GM10266 (cell line): ENCODE measurements at regions not wholly inside any gene's neighbourhood (a gene's known extent, or its start where the extent isn't known, plus 50 kb on each side); places are given as distances from the start of the nearest gene placed in this dataset.
"Not testable (repeated sequence)": the region's sequence is repeated elsewhere in the genome, so short reads cannot be mapped to it uniquely, and the experiment has no call there.

Experiments used
- DNase-seq: peaks from one replicate; pipeline ENCODE4 v3.0.0; 2012; ENCODE audit errors: extremely low spot score
- TF ChIP-seq, protein P1 (sequence below): IDR thresholded peaks from 2 replicates; pipeline ENCODE4 v1.5.1; 2012; ENCODE audit warnings: mild to moderate bottlenecking, low read depth; ENCODE audit not compliant: control insufficient read depth, insufficient read depth; ENCODE audit errors: missing control alignments

DNA sequence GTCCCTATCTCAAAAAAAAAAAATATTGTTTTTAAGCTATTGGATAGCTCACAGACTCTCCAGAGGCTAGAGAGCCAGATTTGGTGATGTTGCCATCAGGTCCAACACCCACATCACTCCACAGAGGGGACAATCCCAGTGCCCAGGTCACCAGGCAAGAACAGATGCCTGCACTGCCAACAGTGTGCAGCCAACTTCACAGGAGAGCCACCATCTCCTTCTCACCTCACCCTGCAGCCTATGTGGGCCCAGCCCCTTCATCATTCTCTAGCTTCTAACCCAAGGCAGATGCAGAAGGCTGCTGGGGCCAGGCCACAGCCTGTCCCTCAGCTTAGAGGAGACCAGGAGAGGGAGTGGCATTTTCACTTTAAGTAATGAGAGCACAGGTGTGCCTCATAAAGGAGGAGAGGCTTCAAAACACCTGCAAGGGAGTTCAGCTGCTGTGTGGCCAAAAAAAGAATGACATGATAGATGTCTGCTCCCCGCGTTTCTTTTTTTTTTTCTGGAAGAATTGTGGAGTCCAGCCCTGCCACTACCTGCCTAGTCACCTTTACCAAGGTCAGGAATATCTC, 98.0 kb upstream of the ZSWIM2 start:
- TF ChIP-seq, protein P1, sequence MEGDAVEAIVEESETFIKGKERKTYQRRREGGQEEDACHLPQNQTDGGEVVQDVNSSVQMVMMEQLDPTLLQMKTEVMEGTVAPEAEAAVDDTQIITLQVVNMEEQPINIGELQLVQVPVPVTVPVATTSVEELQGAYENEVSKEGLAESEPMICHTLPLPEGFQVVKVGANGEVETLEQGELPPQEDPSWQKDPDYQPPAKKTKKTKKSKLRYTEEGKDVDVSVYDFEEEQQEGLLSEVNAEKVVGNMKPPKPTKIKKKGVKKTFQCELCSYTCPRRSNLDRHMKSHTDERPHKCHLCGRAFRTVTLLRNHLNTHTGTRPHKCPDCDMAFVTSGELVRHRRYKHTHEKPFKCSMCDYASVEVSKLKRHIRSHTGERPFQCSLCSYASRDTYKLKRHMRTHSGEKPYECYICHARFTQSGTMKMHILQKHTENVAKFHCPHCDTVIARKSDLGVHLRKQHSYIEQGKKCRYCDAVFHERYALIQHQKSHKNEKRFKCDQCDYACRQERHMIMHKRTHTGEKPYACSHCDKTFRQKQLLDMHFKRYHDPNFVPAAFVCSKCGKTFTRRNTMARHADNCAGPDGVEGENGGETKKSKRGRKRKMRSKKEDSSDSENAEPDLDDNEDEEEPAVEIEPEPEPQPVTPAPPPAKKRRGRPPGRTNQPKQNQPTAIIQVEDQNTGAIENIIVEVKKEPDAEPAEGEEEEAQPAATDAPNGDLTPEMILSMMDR, result no peak
- DNase-seq, result no peak

DNA sequence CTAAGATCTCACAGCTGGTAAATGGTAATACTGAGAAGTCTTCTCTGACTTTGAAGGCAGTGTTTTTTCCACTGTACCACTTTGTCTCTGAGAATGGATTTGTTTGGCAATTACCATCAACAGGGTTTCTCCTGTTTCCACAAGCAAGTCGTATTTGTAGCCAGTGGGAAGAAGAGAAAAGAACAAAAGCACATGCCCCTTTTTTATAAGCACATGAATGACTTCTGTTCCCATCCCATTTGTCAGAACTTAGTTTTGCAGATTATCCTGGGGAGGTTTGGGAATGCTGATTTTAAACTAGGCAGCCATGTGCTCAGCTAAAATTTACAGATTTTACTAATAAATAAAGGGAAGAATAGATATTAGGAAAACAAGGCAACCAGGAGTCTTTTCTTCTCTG, 92.9 kb upstream of the ZSWIM2 start:
- TF ChIP-seq, protein P1, result no peak
- no peak for DNase-seq

DNA sequence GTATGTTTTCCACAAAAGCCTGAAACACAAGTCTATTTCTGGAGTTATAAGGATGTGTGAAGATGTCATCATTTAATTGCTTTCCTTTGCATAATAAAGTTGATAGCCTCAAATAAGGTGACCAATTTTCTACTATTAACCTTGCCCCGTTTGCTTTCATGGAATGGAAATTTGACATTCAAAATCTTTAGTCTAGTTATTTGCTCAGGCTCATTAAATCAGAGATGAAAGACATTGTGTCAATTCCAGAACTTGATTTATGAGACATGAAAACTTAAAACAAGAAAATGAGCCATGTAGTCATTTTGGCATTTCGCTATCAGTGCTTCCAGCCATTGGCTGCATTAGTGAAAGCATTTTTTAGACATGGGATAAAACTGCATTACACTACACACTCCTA, 91.5 kb upstream of the ZSWIM2 start:
- DNase-seq, result no peak
- TF ChIP-seq, protein P1, result no peak

DNA sequence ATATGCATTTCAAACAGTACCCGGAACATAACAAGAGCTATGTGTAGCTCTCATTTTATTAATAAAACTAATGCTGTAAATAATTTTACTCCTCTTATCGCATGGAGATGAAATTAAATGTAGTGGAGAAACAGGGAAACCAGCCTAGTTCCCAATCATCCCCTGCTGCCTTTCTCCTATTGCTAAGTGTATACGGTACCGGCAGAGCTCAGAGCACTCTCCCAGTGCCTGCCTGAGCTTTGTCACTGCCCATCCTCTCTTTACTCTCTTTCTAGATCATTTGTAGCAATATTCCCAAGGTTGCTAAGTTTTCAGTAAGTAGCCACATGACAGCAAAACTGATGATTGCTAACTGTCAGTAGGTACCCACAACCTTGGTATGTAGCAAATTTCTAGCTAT, 85.5 kb upstream of the ZSWIM2 start:
- DNase-seq, result no peak
- TF ChIP-seq, protein P1, result no peak

DNA sequence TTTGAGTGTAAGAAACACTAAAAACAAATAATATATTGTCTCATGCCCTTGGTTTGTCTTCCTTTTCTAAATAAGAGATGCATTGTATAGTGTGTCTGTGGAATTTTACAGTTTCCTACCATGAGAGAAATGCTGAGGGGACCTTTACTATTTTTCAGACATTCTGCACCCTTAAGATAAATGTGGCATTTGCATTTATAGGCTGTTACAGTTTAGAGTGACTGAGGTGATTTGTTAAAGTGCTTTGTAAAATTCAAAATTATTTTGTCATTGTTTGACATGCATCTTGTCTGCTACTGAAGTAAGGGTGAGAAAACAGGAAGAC, 78.9 kb upstream of the ZSWIM2 start:
- DNase-seq, result no peak
- TF ChIP-seq, protein P1, result no peak

DNA sequence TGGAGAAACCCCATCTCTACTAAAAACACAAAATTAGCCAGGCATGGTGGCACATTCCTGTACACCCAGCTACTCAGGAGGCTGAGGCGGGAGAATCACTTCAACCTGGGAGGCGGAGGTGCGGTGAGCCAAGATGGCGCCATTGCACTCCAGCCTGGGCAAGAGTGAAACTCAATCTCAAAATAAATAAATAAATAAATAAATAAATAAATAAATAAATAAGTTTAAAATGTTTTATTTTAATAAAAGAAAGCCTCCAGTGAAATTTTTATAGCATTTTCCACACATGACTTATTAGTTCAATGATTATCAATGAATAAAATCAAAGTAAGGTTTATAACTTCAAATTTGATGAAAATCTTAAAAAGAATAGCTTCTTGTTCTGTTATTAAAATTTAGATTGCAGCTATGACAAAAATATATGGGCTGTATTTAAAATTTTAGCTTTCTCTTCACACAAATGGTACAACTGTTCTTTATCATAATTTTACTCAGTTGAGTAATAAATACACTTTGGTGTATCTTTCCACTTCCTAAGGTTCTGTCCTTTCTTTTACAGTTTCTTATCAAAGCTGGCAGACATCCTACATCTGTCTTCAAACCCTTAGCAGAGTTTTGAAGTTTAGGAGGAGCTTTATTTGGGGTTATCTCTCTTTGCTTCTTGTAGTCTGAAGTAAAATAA, 78.4 kb upstream of the ZSWIM2 start:
- TF ChIP-seq, protein P1, result no peak

DNA sequence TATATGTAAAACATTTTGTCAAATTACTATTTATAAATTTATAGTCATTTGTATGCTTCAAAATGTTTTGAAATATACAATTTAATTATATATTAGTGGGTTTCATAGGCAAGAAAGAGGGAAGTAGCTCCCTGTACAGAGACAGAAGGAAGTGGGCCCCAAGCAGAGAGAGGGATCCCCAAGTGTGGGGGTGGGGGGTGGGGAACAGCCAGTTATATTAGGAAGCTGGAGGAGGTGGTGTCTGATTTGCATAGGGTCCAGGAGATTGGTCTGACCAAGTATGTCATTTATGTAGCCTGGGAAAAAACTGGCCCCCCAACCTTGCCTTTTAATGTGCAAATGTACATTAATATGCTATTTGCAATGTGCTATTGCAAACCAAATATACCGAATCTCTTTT, 76.5 kb upstream of the ZSWIM2 start:
- TF ChIP-seq, protein P1, result no peak
- no peak for DNase-seq

More for the DNA sequence above, 78.4 kb upstream of the ZSWIM2 start:
- no peak for DNase-seq

DNA sequence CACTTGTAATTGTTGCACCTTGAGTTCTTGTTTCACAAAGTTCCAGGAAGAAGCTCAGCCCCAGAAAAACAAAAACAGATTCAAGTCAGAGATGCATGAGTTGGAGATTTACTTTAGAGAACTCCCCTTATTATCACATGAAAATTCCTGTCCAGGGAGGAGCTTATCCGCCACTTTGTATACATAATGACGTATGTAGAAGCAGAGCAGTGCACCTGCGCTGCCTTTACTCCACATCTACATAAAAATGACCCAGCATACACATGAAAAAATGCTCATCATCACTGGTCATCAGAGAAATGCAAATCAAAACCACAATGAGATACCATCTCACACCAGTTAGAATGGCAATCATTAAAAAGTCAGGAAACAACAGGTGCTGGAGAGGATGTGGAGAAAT, 73.3 kb upstream of the ZSWIM2 start:
- DNase-seq, result not testable (repeated sequence)
